Keratinocyte (primary cell): ENCODE measurements at regions not wholly inside any gene's neighbourhood (a gene's known extent, or its start where the extent isn't known, plus 50 kb on each side); places are given as distances from the start of the nearest gene placed in this dataset.

Experiments
- DNase-seq: peaks from one replicate; pipeline ENCODE4 v3.0.0-alpha.2; 2011; ENCODE audit warnings: low read depth, missing footprints, low spot score
- FAIRE-seq: peaks from 2 replicates; lab custom pipeline; 2011; peaks lifted over from hg19 to GRCh38; lab: Jason Lieb, UNC
- H2AFZ ChIP-seq: 2 replicates; pipeline ENCODE4 v1.6.0; 2012; ENCODE audit warnings: low read length, control low read depth, inconsistent platforms; ENCODE audit not compliant: control insufficient read depth
- H3K27ac ChIP-seq: 2 replicates; pipeline ENCODE4 v1.5.1; 2011; ENCODE audit warnings: low read length; ENCODE audit not compliant: control insufficient read depth, insufficient read depth
- H3K27me3 ChIP-seq: 3 replicates; pipeline ENCODE4 v1.6.0; 2011; ENCODE audit warnings: low read length; ENCODE audit not compliant: control insufficient read depth, insufficient read depth; ENCODE audit errors: extremely low read depth
- H3K36me3 ChIP-seq, 2 experiments: 2 replicates in 1 of 2; 3 replicates in 1 of 2; pipeline ENCODE4 v1.5.1; 2011; ENCODE audit warnings: low read length in 2 of 2, mild to moderate bottlenecking in 1 of 2; ENCODE audit not compliant: control insufficient read depth in 2 of 2, insufficient read depth in 2 of 2; ENCODE audit errors: extremely low read depth in 1 of 2
- H3K4me1 ChIP-seq: 3 replicates; pipeline ENCODE4 v1.5.1; 2011; ENCODE audit warnings: low read length; ENCODE audit not compliant: control insufficient read depth, insufficient read depth; ENCODE audit errors: extremely low read depth
- H3K4me2 ChIP-seq: 3 replicates; pipeline ENCODE4 v1.6.0; 2011; ENCODE audit warnings: low read depth, low read length; ENCODE audit not compliant: control insufficient read depth, insufficient read depth; ENCODE audit errors: extremely low read depth
- H3K4me3 ChIP-seq, 3 experiments: fragments of 200-600 bp in 1 of 3; sonication (generic) in 1 of 3; 2 replicates in 2 of 3; 3 replicates in 1 of 3; pipeline ENCODE4 v1.5.1; 2011 to 2016; ENCODE audit warnings: low read length in 3 of 3, mild to moderate bottlenecking in 3 of 3, control low read depth in 2 of 3, inconsistent platforms in 1 of 3, low read depth in 1 of 3, mixed read lengths in 1 of 3, mixed run types in 1 of 3, moderate library complexity in 1 of 3; ENCODE audit not compliant: control insufficient read depth in 2 of 3, insufficient read depth in 2 of 3; ENCODE audit errors: extremely low read depth in 1 of 3
- H3K79me2 ChIP-seq: 2 replicates; pipeline ENCODE4 v1.6.0; 2012; ENCODE audit warnings: low read length; ENCODE audit not compliant: control insufficient read depth, insufficient read depth
- H3K9ac ChIP-seq: 3 replicates; pipeline ENCODE4 v1.6.0; 2011; ENCODE audit warnings: low read length; ENCODE audit not compliant: control insufficient read depth, insufficient read depth; ENCODE audit errors: extremely low read depth
- H3K9me1 ChIP-seq: 3 replicates; pipeline ENCODE4 v1.6.0; 2011; ENCODE audit warnings: low read length; ENCODE audit not compliant: control insufficient read depth, insufficient read depth; ENCODE audit errors: extremely low read depth
- H3K9me3 ChIP-seq: 2 replicates; pipeline ENCODE4 v1.5.1; 2012; ENCODE audit warnings: low read depth, low read length; ENCODE audit not compliant: control insufficient read depth
- H4K20me1 ChIP-seq: 3 replicates; pipeline ENCODE4 v1.6.0; 2011; ENCODE audit warnings: low read length; ENCODE audit not compliant: control insufficient read depth, insufficient read depth; ENCODE audit errors: extremely low read depth
- EZH2 ChIP-seq: IDR thresholded peaks from one replicate; pipeline ENCODE4 v1.6.1; 2012; ENCODE audit warnings: inconsistent platforms, mild to moderate bottlenecking, low read length, moderate library complexity
- dilution Hi-C: fragments of 300-500 bp; cut with MboI; formaldehyde crosslinking; loops from one replicate; pipeline ENCODE4 v1.7.0; 2020; ENCODE audit warnings: low sequenced_read_pairs; ENCODE audit not compliant: extremely low pct_ligation_motif_present
- TF ChIP-seq, protein P1 (sequence below), 3 experiments: IDR thresholded peaks in 1 of 3; conservative IDR thresholded peaks in 1 of 3; optimal IDR thresholded peaks in 1 of 3; 2 replicates in 2 of 3; 3 replicates in 1 of 3; pipeline versions ENCODE3 to v1.5.1; 2011; ENCODE audit warnings: low read length in 3 of 3, mild to moderate bottlenecking in 3 of 3, moderate library complexity in 2 of 3, control low read depth in 1 of 3, inconsistent platforms in 1 of 3; ENCODE audit not compliant: insufficient read depth in 2 of 3; ENCODE audit errors: extremely low read depth in 1 of 3

GRCh38 chr3:146865175-146865755 lies 260.1 kb upstream of the PLSCR5 start:
- H3K27me3 ChIP-seq = no peaks in the 10 kb centered on the region
- TF ChIP-seq, protein P1, sequence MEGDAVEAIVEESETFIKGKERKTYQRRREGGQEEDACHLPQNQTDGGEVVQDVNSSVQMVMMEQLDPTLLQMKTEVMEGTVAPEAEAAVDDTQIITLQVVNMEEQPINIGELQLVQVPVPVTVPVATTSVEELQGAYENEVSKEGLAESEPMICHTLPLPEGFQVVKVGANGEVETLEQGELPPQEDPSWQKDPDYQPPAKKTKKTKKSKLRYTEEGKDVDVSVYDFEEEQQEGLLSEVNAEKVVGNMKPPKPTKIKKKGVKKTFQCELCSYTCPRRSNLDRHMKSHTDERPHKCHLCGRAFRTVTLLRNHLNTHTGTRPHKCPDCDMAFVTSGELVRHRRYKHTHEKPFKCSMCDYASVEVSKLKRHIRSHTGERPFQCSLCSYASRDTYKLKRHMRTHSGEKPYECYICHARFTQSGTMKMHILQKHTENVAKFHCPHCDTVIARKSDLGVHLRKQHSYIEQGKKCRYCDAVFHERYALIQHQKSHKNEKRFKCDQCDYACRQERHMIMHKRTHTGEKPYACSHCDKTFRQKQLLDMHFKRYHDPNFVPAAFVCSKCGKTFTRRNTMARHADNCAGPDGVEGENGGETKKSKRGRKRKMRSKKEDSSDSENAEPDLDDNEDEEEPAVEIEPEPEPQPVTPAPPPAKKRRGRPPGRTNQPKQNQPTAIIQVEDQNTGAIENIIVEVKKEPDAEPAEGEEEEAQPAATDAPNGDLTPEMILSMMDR (optimal IDR thresholded peaks at IDR 0.05 in 1 of 3, IDR thresholded peaks at IDR 0.05 in 1 of 3, conservative IDR thresholded peaks at IDR 0.05 in 1 of 3; ENCODE audit: extremely low read depth in 1 of 3, insufficient read depth in 2 of 3, low read length in 3 of 3) = no peak
- no peak for TF ChIP-seq EZH2
- no peaks in the 10 kb centered on the region for H3K4me1 ChIP-seq
- H3K9me3 ChIP-seq = no peaks in the 10 kb centered on the region
- H3K79me2 ChIP-seq = no peaks in the 10 kb centered on the region
- H3K9ac ChIP-seq = no peak overlapping the region
- FAIRE-seq (no peak), DNase-seq (no peak)
- no peaks in the 10 kb centered on the region for H3K9me1 ChIP-seq
- no peak overlapping the region for H3K4me3 ChIP-seq
- H3K36me3 ChIP-seq = no peaks in the 10 kb centered on the region
- dilution Hi-C loops = no loop called here
- H4K20me1 ChIP-seq = no peaks in the 10 kb centered on the region
- no peak overlapping the region for H3K4me2 ChIP-seq
- H3K27ac ChIP-seq = no peak overlapping the region
- H2AFZ ChIP-seq = no peak overlapping the region

DNA sequence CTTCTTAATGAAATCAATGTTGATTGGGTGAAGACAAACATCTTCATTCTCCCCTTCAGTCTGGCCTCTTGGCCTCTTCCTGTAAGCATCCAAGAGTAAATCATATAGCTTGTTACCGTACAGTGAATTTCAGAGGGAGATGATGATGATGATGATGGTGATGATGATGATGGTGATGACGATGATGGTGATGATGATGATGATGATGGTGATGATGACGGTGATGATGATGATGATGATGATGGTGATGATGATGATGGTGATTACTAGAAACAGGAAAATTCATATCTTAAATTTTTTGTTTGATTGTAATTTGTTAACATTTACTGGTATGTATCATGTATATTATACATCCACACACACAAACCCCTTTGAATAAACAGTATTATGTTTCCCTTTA lies 256.1 kb upstream of the PLSCR5 start:
- Histone ChIP-seq H3K4me1 (no peaks in the 10 kb centered on the region), H3K79me2 (no peaks in the 10 kb centered on the region), H2AFZ (no peak overlapping the region), H3K4me3 (no peak overlapping the region), H3K9me3 (no peaks in the 10 kb centered on the region), H3K27me3 (no peaks in the 10 kb centered on the region), H3K27ac (no peak overlapping the region), H3K9me1 (no peaks in the 10 kb centered on the region), H3K4me2 (no peak overlapping the region), H4K20me1 (no peaks in the 10 kb centered on the region), H3K9ac (no peak overlapping the region), H3K36me3 (no peaks in the 10 kb centered on the region)
- dilution Hi-C loops = no loop called here
- TF ChIP-seq, protein P1 (optimal IDR thresholded peaks at IDR 0.05 in 1 of 3, IDR thresholded peaks at IDR 0.05 in 1 of 3, conservative IDR thresholded peaks at IDR 0.05 in 1 of 3; ENCODE audit: extremely low read depth in 1 of 3, insufficient read depth in 2 of 3, low read length in 3 of 3) = no peak
- no peak for TF ChIP-seq EZH2
- FAIRE-seq (no peak), DNase-seq (no peak)
